A549 (cell line): ENCODE measurements at regions not wholly inside any gene's neighbourhood (a gene's known extent, or its start where the extent isn't known, plus 50 kb on each side); places are given as distances from the start of the nearest gene placed in this dataset.

Experiments
- ATAC-seq, 2 experiments: fragments of 200-7000 bp in 1 of 2; fragments of >200 bp in 1 of 2; cut with Nextera tagmentation in 1 of 2; cut with Tn5 transposase in 1 of 2; 3 replicates each; pipeline versions ENCODE4 v1.8.0 to v1.9.1; 2018 to 2020; ENCODE audit warnings: mild to moderate bottlenecking in 1 of 2, moderate library complexity in 1 of 2
- CTCF ChIA-PET: fragments of 300-600 bp; sonication (Branson Sonifier 250); formaldehyde crosslinking; extraction: SDS; loops from one replicate; lab custom pipeline; 2021; ENCODE audit warnings: antibody characterized with exemption, inconsistent platforms; lab: Yijun Ruan, JAX
- POLR2A ChIA-PET: fragments of 350-600 bp; formaldehyde crosslinking; extraction: SDS; loops from one replicate; lab custom pipeline; 2021; ENCODE audit warnings: antibody characterized with exemption, inconsistent platforms; lab: Yijun Ruan, JAX
- DNase-seq, 2 experiments: peaks; one replicate each; pipeline versions ENCODE4 v3.0.0 to v3.0.0-alpha.2; 2011 to 2016; ENCODE audit warnings: low read depth in 1 of 2, low spot score in 1 of 2
- FAIRE-seq: peaks from 2 replicates; lab custom pipeline; 2011; peaks lifted over from hg19 to GRCh38; lab: Jason Lieb, UNC
- H3K27ac ChIP-seq, 2 experiments: fragments of >200 bp; sonication (Bioruptor Twin); formaldehyde crosslinking; 3 replicates each; pipeline ENCODE4 v1.5.1; 2016 to 2017
- H3K4me1 ChIP-seq: fragments of >200 bp; sonication (Bioruptor Twin); formaldehyde crosslinking; 3 replicates; pipeline ENCODE4 v1.6.1; 2016
- H3K4me2 ChIP-seq: fragments of >200 bp; sonication (Bioruptor Twin); formaldehyde crosslinking; 3 replicates; pipeline ENCODE4 v1.6.1; 2016
- H3K4me3 ChIP-seq: fragments of >200 bp; sonication (Bioruptor Twin); formaldehyde crosslinking; 3 replicates; pipeline ENCODE4 v1.5.1; 2016
- H3K9me3 ChIP-seq: fragments of >200 bp; sonication (Bioruptor Twin); formaldehyde crosslinking; 3 replicates; pipeline ENCODE4 v1.6.1; 2016
- ATOH8 ChIP-seq: fragments of 250-450 bp; sonication (Bioruptor Pico); IDR thresholded peaks from 2 replicates; pipeline ENCODE4 v1.5.0; 2020; ENCODE audit warnings: low read depth, mild to moderate bottlenecking, moderate library complexity
- CBX2 ChIP-seq: fragments of 200-600 bp; sonication (generic); IDR thresholded peaks from 2 replicates; pipeline ENCODE4 v1.6.1; 2016; ENCODE audit warnings: low read depth, mild to moderate bottlenecking, borderline replicate concordance
- CBX8 ChIP-seq: fragments of 200-600 bp; sonication (generic); IDR thresholded peaks from 2 replicates; pipeline ENCODE4 v1.6.1; 2016
- CHD4 ChIP-seq: fragments of 200-600 bp; sonication (generic); IDR thresholded peaks from 2 replicates; pipeline ENCODE4 v1.6.1; 2016; ENCODE audit warnings: antibody characterized with exemption, mild to moderate bottlenecking, borderline replicate concordance
- CTCF ChIP-seq: fragments of >200 bp; sonication (Bioruptor Twin); formaldehyde crosslinking; IDR thresholded peaks from 3 replicates; pipeline ENCODE4 v1.5.1; 2016
- EHMT2 ChIP-seq: fragments of 200-600 bp; sonication (generic); IDR thresholded peaks from 2 replicates; pipeline ENCODE4 v1.6.1; 2016; ENCODE audit warnings: antibody characterized with exemption, low read depth, mild to moderate bottlenecking, moderate library complexity
- ELK1 ChIP-seq: fragments of 150-350 bp; IDR thresholded peaks from 2 replicates; pipeline ENCODE4 v1.6.1; 2014; ENCODE audit warnings: low read depth, mild to moderate bottlenecking, low read length
- EP300 ChIP-seq, 2 experiments: fragments of >200 bp; sonication (Bioruptor Twin); formaldehyde crosslinking; IDR thresholded peaks; 2 replicates in 1 of 2; 3 replicates in 1 of 2; pipeline ENCODE4 v1.6.1; 2016 to 2017
- FOSB ChIP-seq: fragments of 250-450 bp; sonication (Bioruptor Pico); IDR thresholded peaks from 2 replicates; pipeline ENCODE4 v1.5.0; 2020; ENCODE audit warnings: mild to moderate bottlenecking, moderate library complexity
- FOSL2 ChIP-seq, 2 experiments: fragments of 450-650 bp in 1 of 2; fragments of >200 bp in 1 of 2; sonication (Bioruptor Twin) in 1 of 2; formaldehyde crosslinking; IDR thresholded peaks; 2 replicates each; pipeline versions ENCODE4 v1.5.0 to v1.6.1; 2016 to 2020; ENCODE audit warnings: mild to moderate bottlenecking in 1 of 2, moderate library complexity in 1 of 2
- GATA3 ChIP-seq: IDR thresholded peaks from 2 replicates; pipeline ENCODE4 v1.6.1; 2012; ENCODE audit warnings: borderline replicate concordance
- HDAC2 ChIP-seq: fragments of 200-600 bp; sonication (generic); IDR thresholded peaks from 2 replicates; pipeline ENCODE4 v1.6.1; 2016
- HEYL ChIP-seq: fragments of 250-450 bp; sonication (Bioruptor Pico); IDR thresholded peaks from 2 replicates; pipeline ENCODE4 v1.8.0; 2021; ENCODE audit warnings: mild to moderate bottlenecking, moderate library complexity
- JUN ChIP-seq, 2 experiments: fragments of >200 bp; sonication (Bioruptor Twin); formaldehyde crosslinking; IDR thresholded peaks; 2 replicates in 1 of 2; 3 replicates in 1 of 2; pipeline ENCODE4 v1.6.1; 2016 to 2017
- MAFK ChIP-seq: fragments of 450-650 bp; IDR thresholded peaks from 2 replicates; pipeline ENCODE4 v1.6.1; 2014; ENCODE audit not compliant: partially characterized antibody
- NFE2L2 ChIP-seq: fragments of 150-350 bp; conservative IDR thresholded peaks from 2 replicates; pipeline ENCODE4 v1.6.1; 2014; ENCODE audit warnings: low read length
- NR3C1 ChIP-seq: fragments of >200 bp; sonication (Bioruptor Twin); formaldehyde crosslinking; IDR thresholded peaks from 3 replicates; pipeline ENCODE4 v1.6.1; 2017
- POLR2A ChIP-seq: IDR thresholded peaks from 2 replicates; pipeline ENCODE4 v1.6.1; 2012; ENCODE audit warnings: mild to moderate bottlenecking, low read length
- RARB ChIP-seq: fragments of 250-450 bp; sonication (Bioruptor Pico); IDR thresholded peaks from 2 replicates; pipeline ENCODE4 v1.8.0; 2021; ENCODE audit warnings: mild to moderate bottlenecking, moderate library complexity
- RNF2 ChIP-seq: fragments of 200-600 bp; sonication (generic); IDR thresholded peaks from 2 replicates; pipeline ENCODE4 v1.6.1; 2016; ENCODE audit warnings: low read depth, mild to moderate bottlenecking, antibody characterized with exemption, moderate library complexity, borderline replicate concordance
- SREBF2 ChIP-seq: fragments of 450-650 bp; IDR thresholded peaks from 2 replicates; pipeline ENCODE4 v1.6.1; 2014; ENCODE audit warnings: mild to moderate bottlenecking, moderate library complexity
- TFCP2L1 ChIP-seq: fragments of 250-450 bp; sonication (Bioruptor Pico); IDR thresholded peaks from 2 replicates; pipeline ENCODE4 v1.5.0; 2021; ENCODE audit warnings: mild to moderate bottlenecking
- USF2 ChIP-seq: fragments of 450-650 bp; IDR thresholded peaks from 2 replicates; pipeline ENCODE4 v1.6.1; 2014; ENCODE audit warnings: antibody characterized with exemption
- ZC3H11A ChIP-seq: fragments of 450-650 bp; IDR thresholded peaks from 2 replicates; pipeline ENCODE4 v1.6.1; 2014; ENCODE audit warnings: antibody characterized with exemption, mild to moderate bottlenecking
- ZSCAN20 ChIP-seq: fragments of 250-450 bp; sonication (Bioruptor Pico); IDR thresholded peaks from 2 replicates; pipeline ENCODE4 v1.8.0; 2022; ENCODE audit warnings: mild to moderate bottlenecking, moderate library complexity
- WGBS: methylation state at CpG from one replicate; pipeline ENCODE4 v1.1.6; 2017; ENCODE audit errors: missing lambda C conversion rate; 5-methylcytosine and 5-hydroxymethylcytosine counted together
- TF ChIP-seq, protein P1 (sequence below): IDR thresholded peaks from 2 replicates; pipeline ENCODE4 v1.6.1; 2012; ENCODE audit warnings: low read depth, borderline replicate concordance
- TF ChIP-seq, protein P2 (sequence below): fragments of 250-450 bp; sonication (Bioruptor Pico); IDR thresholded peaks from 2 replicates; pipeline ENCODE4 v1.5.0; 2021; ENCODE audit warnings: mild to moderate bottlenecking, moderate library complexity, borderline replicate concordance
- TF ChIP-seq, protein P3 (sequence below): IDR thresholded peaks from 2 replicates; pipeline ENCODE4 v1.6.1; 2012

DNA sequence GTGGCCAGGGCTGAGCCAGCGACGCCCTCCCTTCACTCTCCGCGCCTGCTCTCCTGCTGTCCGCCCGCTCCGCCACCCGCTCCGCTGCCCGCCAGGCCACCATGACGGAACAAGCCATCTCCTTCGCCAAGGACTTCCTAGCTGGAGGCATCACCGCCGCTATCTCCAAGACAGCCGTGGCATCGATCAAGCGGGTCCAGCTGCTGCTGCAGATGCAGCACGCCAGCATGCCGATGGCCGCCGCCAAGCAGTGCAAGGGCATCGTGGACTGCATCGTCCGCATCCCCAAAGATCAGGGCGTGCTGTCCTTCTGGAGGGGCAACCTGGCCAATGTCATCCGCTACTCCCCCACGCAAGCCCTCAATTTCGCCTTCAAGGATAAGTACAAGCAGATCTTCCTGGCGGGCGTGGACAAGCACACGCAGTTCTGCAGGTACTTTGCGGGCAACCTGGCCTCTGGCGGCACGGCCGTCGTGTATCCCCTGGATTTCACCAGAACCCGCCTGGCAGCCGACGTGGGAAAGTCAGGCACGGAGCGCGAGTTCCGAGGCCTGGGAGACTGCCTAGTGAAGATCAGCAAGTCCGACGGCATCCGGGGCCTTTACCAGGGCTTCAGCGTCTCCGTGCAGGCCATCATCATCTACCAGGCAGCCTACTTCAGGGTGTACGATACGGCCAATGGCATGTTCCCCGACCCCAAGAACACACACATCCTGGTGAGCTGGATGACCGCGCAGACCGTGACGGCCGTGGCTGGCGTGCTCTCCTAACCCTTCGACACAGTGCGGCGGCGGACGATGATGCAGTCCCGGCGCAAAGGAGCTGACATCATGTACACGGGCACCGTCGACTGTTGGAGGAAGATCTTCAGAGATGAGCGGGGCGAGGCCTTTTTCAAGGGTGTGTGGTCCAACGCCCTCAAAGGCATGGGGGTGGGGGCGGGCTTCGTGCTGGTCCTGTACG lies 1130.4 kb upstream of the ACO1 start:
- Histone ChIP-seq H3K9me3 (no peaks in the 10 kb centered on the region), H3K4me1 (no peaks in the 10 kb centered on the region), H3K27ac (no peak overlapping the region), H3K4me3 (no peak overlapping the region), H3K4me2 (no peak overlapping the region)
- ChIA-PET POLR2A (no interaction called here), CTCF (no interaction called here)
- TF ChIP-seq FOSB (CRISPR knock-in tag): no peak
- no peak for TF ChIP-seq CBX8
- no peak for TF ChIP-seq ZC3H11A
- TF ChIP-seq MAFK: no peak
- no peak for TF ChIP-seq GATA3
- TF ChIP-seq CTCF: no peak
- TF ChIP-seq, protein P1, sequence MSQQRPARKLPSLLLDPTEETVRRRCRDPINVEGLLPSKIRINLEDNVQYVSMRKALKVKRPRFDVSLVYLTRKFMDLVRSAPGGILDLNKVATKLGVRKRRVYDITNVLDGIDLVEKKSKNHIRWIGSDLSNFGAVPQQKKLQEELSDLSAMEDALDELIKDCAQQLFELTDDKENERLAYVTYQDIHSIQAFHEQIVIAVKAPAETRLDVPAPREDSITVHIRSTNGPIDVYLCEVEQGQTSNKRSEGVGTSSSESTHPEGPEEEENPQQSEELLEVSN: no peak
- TF ChIP-seq CHD4: no peak
- TF ChIP-seq ELK1: no peak
- no peak for TF ChIP-seq SREBF2
- no peak for TF ChIP-seq CBX2
- no peak for TF ChIP-seq NR3C1
- TF ChIP-seq, protein P2, sequence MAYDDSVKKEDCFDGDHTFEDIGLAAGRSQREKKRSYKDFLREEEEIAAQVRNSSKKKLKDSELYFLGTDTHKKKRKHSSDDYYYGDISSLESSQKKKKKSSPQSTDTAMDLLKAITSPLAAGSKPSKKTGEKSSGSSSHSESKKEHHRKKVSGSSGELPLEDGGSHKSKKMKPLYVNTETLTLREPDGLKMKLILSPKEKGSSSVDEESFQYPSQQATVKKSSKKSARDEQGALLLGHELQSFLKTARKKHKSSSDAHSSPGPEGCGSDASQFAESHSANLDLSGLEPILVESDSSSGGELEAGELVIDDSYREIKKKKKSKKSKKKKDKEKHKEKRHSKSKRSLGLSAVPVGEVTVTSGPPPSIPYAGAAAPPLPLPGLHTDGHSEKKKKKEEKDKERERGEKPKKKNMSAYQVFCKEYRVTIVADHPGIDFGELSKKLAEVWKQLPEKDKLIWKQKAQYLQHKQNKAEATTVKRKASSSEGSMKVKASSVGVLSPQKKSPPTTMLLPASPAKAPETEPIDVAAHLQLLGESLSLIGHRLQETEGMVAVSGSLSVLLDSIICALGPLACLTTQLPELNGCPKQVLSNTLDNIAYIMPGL (CRISPR knock-in tag): no peak
- TF ChIP-seq, protein P3, sequence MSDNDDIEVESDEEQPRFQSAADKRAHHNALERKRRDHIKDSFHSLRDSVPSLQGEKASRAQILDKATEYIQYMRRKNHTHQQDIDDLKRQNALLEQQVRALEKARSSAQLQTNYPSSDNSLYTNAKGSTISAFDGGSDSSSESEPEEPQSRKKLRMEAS: no peak
- TF ChIP-seq EHMT2: no peak
- TF ChIP-seq RNF2: no peak
- no peak for TF ChIP-seq ZSCAN20 (CRISPR knock-in tag)
- no peak for TF ChIP-seq EP300 (IDR thresholded peaks at IDR 0.05)
- DNase-seq: no peak
- no peak for ATAC-seq
- FAIRE-seq: no peak
- WGBS: 69% methylated on average over 63 of the region's 73 CpGs

GRCh38 chr9:31255211-31255610 lies 1129.2 kb upstream of the ACO1 start:
- no peak for FAIRE-seq
- POLR2A ChIA-PET: no interaction called here
- Histone ChIP-seq H3K9me3 (no peaks in the 10 kb centered on the region), H3K4me1 (no peaks in the 10 kb centered on the region), H3K27ac (no peak overlapping the region), H3K4me2 (no peak overlapping the region)
- CTCF ChIA-PET: no interaction called here
- no peak for ATAC-seq
- WGBS: 53% methylated on average over 11 of the region's 11 CpGs
- no peak for DNase-seq
- TF ChIP-seq HDAC2 (no peak), JUN (IDR thresholded peaks at IDR 0.05) (no peak), POLR2A (no peak), USF2 (no peak), ATOH8 (CRISPR knock-in tag) (no peak), CHD4 (no peak), NFE2L2 (no peak), GATA3 (no peak), ZSCAN20 (CRISPR knock-in tag) (no peak), RARB (no peak), HEYL (no peak), TFCP2L1 (CRISPR knock-in tag) (no peak), FOSL2 (IDR thresholded peaks at IDR 0.05) (no peak), FOSL2 (CRISPR knock-in tag; IDR thresholded peaks at IDR 0.05) (no peak), FOSB (CRISPR knock-in tag) (no peak)
- TF ChIP-seq, all 56 proteins: peak for 0
- no peak overlapping the region for H3K4me3 ChIP-seq
